K562 (cell line): ENCODE measurements at regions not wholly inside any gene's neighbourhood (a gene's known extent, or its start where the extent isn't known, plus 50 kb on each side); places are given as distances from the start of the nearest gene placed in this dataset.

Experiments used
- ATAC-seq: fragments of 200-7000 bp; cut with Tn5 transposase; 3 replicates; pipeline ENCODE4 v1.9.1; 2020; ENCODE audit warnings: moderate library complexity
- BruUV-seq: library from RNA; stranded (reverse); fragments of 400-500 nt; replicated peaks from 2 replicates; lab custom pipeline; 2021; lab: Mats Ljungman, UMichigan
- CTCF ChIA-PET: fragments of 300-600 bp; formaldehyde crosslinking; extraction: SDS; loops from one replicate; lab custom pipeline; 2021; ENCODE audit warnings: low intra/inter-chr PET ratio; lab: Yijun Ruan, JAX
- POLR2A ChIA-PET: fragments of 300-600, 350-650 bp; sonication (Branson Sonifier 250); formaldehyde crosslinking; extraction: SDS; loops from one replicate; lab custom pipeline; 2021; ENCODE audit warnings: antibody characterized with exemption, inconsistent platforms; lab: Yijun Ruan, JAX
- DNase-seq, 4 experiments: peaks; one replicate each; pipeline versions ENCODE4 v3.0.0 to v3.0.0-alpha.2; 2011 to 2018; ENCODE audit warnings: low spot score in 3 of 4, mixed read lengths in 3 of 4; ENCODE audit errors: extremely low read depth in 1 of 4
- FAIRE-seq: peaks from 2 replicates; lab custom pipeline; 2011; peaks lifted over from hg19 to GRCh38; lab: Jason Lieb, UNC
- H2AFZ ChIP-seq: 2 replicates; pipeline ENCODE4 v1.6.0; 2011; ENCODE audit warnings: low read depth, low read length, control low read depth, inconsistent platforms
- H3K27ac ChIP-seq: fragments of 200-600 bp; 3 replicates; pipeline ENCODE4 v1.8.0; 2011; ENCODE audit warnings: low read depth, mild to moderate bottlenecking, control low read depth, inconsistent platforms, low read length, moderate library complexity, mixed read lengths; ENCODE audit errors: extremely low read depth
- H3K27me3 ChIP-seq, 2 experiments: fragments of 300-600 bp in 1 of 2; 2 replicates in 1 of 2; 3 replicates in 1 of 2; pipeline versions ENCODE4 v1.6.0 to v1.8.0; 2011; ENCODE audit warnings: inconsistent platforms in 2 of 2, low read length in 2 of 2, mild to moderate bottlenecking in 1 of 2, mixed read lengths in 1 of 2, moderate library complexity in 1 of 2; ENCODE audit not compliant: control insufficient read depth in 2 of 2, insufficient read depth in 2 of 2
- H3K36me3 ChIP-seq: fragments of 300-600 bp; 3 replicates; pipeline ENCODE4 v1.8.0; 2011; ENCODE audit warnings: mild to moderate bottlenecking, low read length, inconsistent platforms; ENCODE audit not compliant: control insufficient read depth, insufficient read depth
- H3K4me1 ChIP-seq, 2 experiments: fragments of 200-600 bp in 1 of 2; replicated peaks in 1 of 2; 2 replicates in 1 of 2; 3 replicates in 1 of 2; pipeline versions ENCODE4 v1.5.1 to v1.8.0; 2011; ENCODE audit warnings: inconsistent platforms in 2 of 2, low read length in 2 of 2, mild to moderate bottlenecking in 1 of 2, mixed read lengths in 1 of 2, moderate library complexity in 1 of 2; ENCODE audit not compliant: control insufficient read depth in 2 of 2, insufficient read depth in 2 of 2
- H3K4me2 ChIP-seq: 2 replicates; pipeline ENCODE4 v1.6.1; 2011; ENCODE audit warnings: low read length, control low read depth, inconsistent platforms, mixed read lengths; ENCODE audit not compliant: insufficient read depth
- H3K4me3 ChIP-seq: fragments of 200-600 bp; sonication (generic), shearing (Covaris generic); 2 replicates; pipeline ENCODE4 v1.5.1; 2016; ENCODE audit warnings: control low read depth, inconsistent platforms
- H3K79me2 ChIP-seq: fragments of 200-600 bp; 3 replicates; pipeline ENCODE4 v1.8.0; 2011; ENCODE audit warnings: low read length, inconsistent platforms; ENCODE audit not compliant: control insufficient read depth, insufficient read depth
- H3K9ac ChIP-seq, 2 experiments: 2 replicates each; pipeline versions ENCODE4 v1.6.0 to v1.6.1; 2011; ENCODE audit warnings: low read depth in 2 of 2, low read length in 2 of 2, control low read depth in 1 of 2, inconsistent platforms in 1 of 2, mild to moderate bottlenecking in 1 of 2, mixed read lengths in 1 of 2; ENCODE audit not compliant: insufficient read depth in 1 of 2
- H3K9me1 ChIP-seq: one replicate; pipeline ENCODE4 v1.6.0; 2011; ENCODE audit warnings: inconsistent platforms, mild to moderate bottlenecking, low read length, moderate library complexity; ENCODE audit not compliant: control insufficient read depth, insufficient read depth
- H3K9me3 ChIP-seq: replicated peaks from 2 replicates; pipeline ENCODE4 v1.5.1; 2011; ENCODE audit warnings: low read depth, low read length, inconsistent platforms; ENCODE audit not compliant: control insufficient read depth, insufficient read depth
- H4K20me1 ChIP-seq: replicated peaks from 2 replicates; pipeline ENCODE4 v1.6.1; 2011; ENCODE audit warnings: low read length, inconsistent platforms, mixed read lengths; ENCODE audit not compliant: control insufficient read depth, insufficient read depth
- BCL6 ChIP-seq: fragments of 250-450 bp; sonication (Bioruptor Pico); IDR thresholded peaks from 2 replicates; pipeline ENCODE4 v1.4.0; 2020
- GTF2B ChIP-seq: IDR thresholded peaks from 2 replicates; pipeline ENCODE4 v1.6.1; 2011; ENCODE audit not compliant: insufficient read length; ENCODE audit errors: extremely low read depth
- POLR3G ChIP-seq: IDR thresholded peaks from 2 replicates; pipeline ENCODE4 v1.6.1; 2011; ENCODE audit not compliant: insufficient read length, insufficient replicate concordance; ENCODE audit errors: extremely low read depth
- PTTG1 ChIP-seq: fragments of 450-650 bp; IDR thresholded peaks from 2 replicates; pipeline ENCODE4 v1.6.1; 2016; ENCODE audit warnings: low read depth, mild to moderate bottlenecking, missing genetic modification characterization, missing compliant biosample characterization
- PYGO2 ChIP-seq: fragments of 450-650 bp; IDR thresholded peaks from 2 replicates; pipeline ENCODE4 v1.6.1; 2016; ENCODE audit warnings: mild to moderate bottlenecking, missing genetic modification characterization, moderate library complexity, missing compliant biosample characterization
- RBM15 ChIP-seq: fragments of 200-400 bp; formaldehyde crosslinking; IDR thresholded peaks from 2 replicates; pipeline ENCODE4 v1.6.1; 2018; ENCODE audit warnings: mild to moderate bottlenecking, low read length, moderate library complexity; ENCODE audit not compliant: insufficient read depth
- SMARCC2 ChIP-seq: fragments of 450-650 bp; IDR thresholded peaks from 2 replicates; pipeline ENCODE4 v1.6.1; 2017; ENCODE audit warnings: antibody characterized with exemption, moderate library complexity, mild to moderate bottlenecking, low read depth
- ZNF24 ChIP-seq: fragments of 450-650 bp; IDR thresholded peaks from 2 replicates; pipeline ENCODE4 v1.6.1; 2016
- WGBS: fragments of 100-300 bp; shearing (Covaris generic); methylation state at CpG from one replicate; pipeline ENCODE4 v1.1.6; 2016; ENCODE audit warnings: low coverage, mixed read lengths; ENCODE audit not compliant: insufficient coverage; ENCODE audit errors: missing lambda C conversion rate; 5-methylcytosine and 5-hydroxymethylcytosine counted together
- in situ Hi-C: fragments of 300-500 bp; cut with MboI; formaldehyde crosslinking; loops from 4 replicates; pipeline ENCODE4 v1.15.0; 2018; ENCODE audit warnings: inconsistent platforms, mixed read lengths
- intact Hi-C: fragments of 100-400 bp; cut with micrococcal nuclease; formaldehyde crosslinking; loops from 2 replicates; pipeline ENCODE4 v1.14.2; 2022

GRCh38 chr1:219387211-219387610 lies 213.5 kb downstream of the LYPLAL1 start:
- in situ Hi-C loops, result no loop called here
- no peak for FAIRE-seq

More at GRCh38 chr1:219387211-219387610, 213.5 kb downstream of the LYPLAL1 start:
- Histone ChIP-seq H3K27me3 (no peaks in the 10 kb centered on the region), H2AFZ (no peak overlapping the region), H3K79me2 (no peaks in the 10 kb centered on the region), H3K4me2 (no peak overlapping the region), H3K36me3 (no peaks in the 10 kb centered on the region), H3K9me1 (no peaks in the 10 kb centered on the region), H3K4me3 (no peak overlapping the region), H3K4me1 (no peaks in the 10 kb centered on the region), H3K27ac (no peak overlapping the region), H3K9me3 (no peaks in the 10 kb centered on the region), H3K9ac (no peak overlapping the region), H4K20me1 (no peaks in the 10 kb centered on the region)
- DNase-seq (no peak), ATAC-seq (no peak)
- ChIA-PET CTCF (no interaction called here), POLR2A (no interaction called here)
- no TSS peak for BruUV-seq
- TF ChIP-seq ZNF24 (no peak), RBM15 (no peak), POLR3G (no peak), PTTG1 (tag) (no peak), SMARCC2 (no peak), PYGO2 (tag) (no peak), BCL6 (no peak), GTF2B (no peak)
- 0% methylated on average over 1 of the region's 1 CpG for WGBS
- intact Hi-C loops, result loop anchor here (2.0 to 10.0 kb wide), 5 partner anchors 182 to 1132 kb away; no protein-coding TSS in a partner anchor
